ENCODE measurements at regions not wholly inside any gene's neighbourhood (a gene's known extent, or its start where the extent isn't known, plus 50 kb on each side); places are given as distances from the start of the nearest gene placed in this dataset.
"Not testable (repeated sequence)": the region's sequence is repeated elsewhere in the genome, so short reads cannot be mapped to it uniquely, and the experiment has no call there.

DNA sequence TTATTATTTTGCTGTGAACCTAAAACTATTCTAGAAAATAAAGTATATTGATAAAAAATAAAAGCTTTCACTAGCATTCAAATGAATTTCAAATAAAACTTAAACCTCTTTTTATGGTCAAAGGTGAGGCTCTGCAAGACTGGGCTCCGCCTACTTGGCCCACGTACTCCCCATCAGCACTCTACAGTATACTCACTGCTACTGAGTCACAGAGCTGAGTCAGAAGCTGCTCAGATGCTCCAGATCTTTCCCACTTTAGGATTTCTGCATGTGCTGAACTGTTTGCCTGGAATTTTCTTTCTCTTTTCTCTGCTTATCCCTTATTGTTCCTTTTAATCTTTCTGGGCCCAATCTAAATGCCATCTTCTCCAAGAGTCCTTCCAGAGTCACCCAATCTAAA, 331.9 kb upstream of the CCNG1 start:
- H3K27ac ChIP-seq (replicated peaks): no peak overlapping the region
- no peaks in the 10 kb centered on the region for H3K4me1 ChIP-seq
- no peaks in the 10 kb centered on the region for H3K36me3 ChIP-seq
- no peaks in the 10 kb centered on the region for H3K27me3 ChIP-seq (ENCODE audit: low read depth)
- H3K9me3 ChIP-seq (replicated peaks): no peaks in the 10 kb centered on the region
- intact Hi-C loops (cut with micrococcal nuclease): no loop called here
- no peak for DNase-seq
- H3K4me3 ChIP-seq: no peak overlapping the region
- TF ChIP-seq, protein P1, sequence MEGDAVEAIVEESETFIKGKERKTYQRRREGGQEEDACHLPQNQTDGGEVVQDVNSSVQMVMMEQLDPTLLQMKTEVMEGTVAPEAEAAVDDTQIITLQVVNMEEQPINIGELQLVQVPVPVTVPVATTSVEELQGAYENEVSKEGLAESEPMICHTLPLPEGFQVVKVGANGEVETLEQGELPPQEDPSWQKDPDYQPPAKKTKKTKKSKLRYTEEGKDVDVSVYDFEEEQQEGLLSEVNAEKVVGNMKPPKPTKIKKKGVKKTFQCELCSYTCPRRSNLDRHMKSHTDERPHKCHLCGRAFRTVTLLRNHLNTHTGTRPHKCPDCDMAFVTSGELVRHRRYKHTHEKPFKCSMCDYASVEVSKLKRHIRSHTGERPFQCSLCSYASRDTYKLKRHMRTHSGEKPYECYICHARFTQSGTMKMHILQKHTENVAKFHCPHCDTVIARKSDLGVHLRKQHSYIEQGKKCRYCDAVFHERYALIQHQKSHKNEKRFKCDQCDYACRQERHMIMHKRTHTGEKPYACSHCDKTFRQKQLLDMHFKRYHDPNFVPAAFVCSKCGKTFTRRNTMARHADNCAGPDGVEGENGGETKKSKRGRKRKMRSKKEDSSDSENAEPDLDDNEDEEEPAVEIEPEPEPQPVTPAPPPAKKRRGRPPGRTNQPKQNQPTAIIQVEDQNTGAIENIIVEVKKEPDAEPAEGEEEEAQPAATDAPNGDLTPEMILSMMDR (IDR thresholded peaks at IDR 0.05; ENCODE audit: borderline replicate concordance): no peak

DNA sequence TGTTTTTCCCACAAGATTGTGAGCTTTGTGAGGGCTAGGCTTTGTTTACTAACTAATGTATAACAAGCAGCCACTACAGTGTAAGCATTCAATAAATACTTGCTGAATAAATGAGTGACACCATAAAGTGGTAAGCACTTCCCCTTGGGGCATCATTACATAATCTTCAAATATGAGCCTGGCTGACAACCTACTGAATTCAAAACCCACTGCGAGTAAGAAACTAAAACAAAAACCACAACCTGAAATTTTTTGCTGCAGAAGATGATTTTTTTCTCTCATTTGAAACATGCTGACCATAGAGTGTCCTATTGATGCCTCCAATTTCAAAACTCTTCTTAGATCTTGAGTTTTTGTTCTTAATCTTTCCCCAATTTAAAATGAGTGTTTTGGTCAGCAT, 331.3 kb upstream of the CCNG1 start:
- TF ChIP-seq, protein P1 (IDR thresholded peaks at IDR 0.05; ENCODE audit: borderline replicate concordance): no peak
- Histone ChIP-seq H3K9me3 (replicated peaks) (no peaks in the 10 kb centered on the region), H3K4me1 (no peaks in the 10 kb centered on the region), H3K27me3 (ENCODE audit: low read depth) (no peaks in the 10 kb centered on the region), H3K36me3 (no peaks in the 10 kb centered on the region), H3K27ac (replicated peaks) (no peak overlapping the region), H3K4me3 (no peak overlapping the region)
- intact Hi-C loops (cut with micrococcal nuclease): no loop called here
- DNase-seq: no peak

DNA sequence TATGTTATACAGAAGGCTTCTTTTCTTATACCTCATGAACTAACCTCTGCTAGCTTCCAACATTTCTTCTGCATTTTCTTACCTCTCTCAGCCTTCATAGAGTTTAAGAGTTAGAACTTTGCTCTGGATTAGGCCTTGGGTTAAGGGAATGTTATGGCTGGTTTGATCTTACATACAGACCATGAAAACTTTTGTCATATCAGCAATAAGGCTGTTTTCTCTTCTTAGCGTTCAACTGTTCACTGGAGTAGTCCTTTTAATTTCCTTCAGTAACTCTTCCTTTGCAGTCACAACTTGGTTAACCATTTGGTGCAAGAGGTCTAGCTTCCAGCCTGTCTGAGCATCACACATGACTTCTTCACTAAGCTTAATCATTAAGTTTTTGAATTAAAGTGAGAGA, 329.0 kb upstream of the CCNG1 start:
- TF ChIP-seq, protein P1 (IDR thresholded peaks at IDR 0.05; ENCODE audit: borderline replicate concordance): no peak
- Histone ChIP-seq H3K27ac (replicated peaks) (no peak overlapping the region), H3K36me3 (no peaks in the 10 kb centered on the region), H3K27me3 (ENCODE audit: low read depth) (no peaks in the 10 kb centered on the region), H3K9me3 (replicated peaks) (no peaks in the 10 kb centered on the region), H3K4me3 (no peak overlapping the region), H3K4me1 (no peaks in the 10 kb centered on the region)
- DNase-seq: no peak
- intact Hi-C loops (cut with micrococcal nuclease): no loop called here

DNA sequence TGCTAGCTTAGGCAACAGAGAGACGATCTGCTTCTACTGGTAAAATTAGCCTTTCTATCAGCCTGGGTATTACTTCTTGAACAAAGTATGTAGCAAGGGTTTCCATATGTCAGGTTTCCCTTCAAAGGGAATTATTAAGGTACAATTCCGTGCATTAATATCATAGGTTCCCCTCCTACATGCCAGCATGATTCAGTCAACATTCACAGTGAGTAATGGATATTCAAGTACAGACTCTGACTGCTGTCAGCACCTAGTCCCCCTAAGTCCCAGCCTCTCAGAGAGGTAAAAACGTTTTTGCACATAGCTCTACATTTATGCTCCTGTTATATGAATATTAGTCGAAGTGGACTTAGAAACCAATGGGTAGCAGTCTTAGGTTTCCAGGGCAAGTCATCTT, 322.4 kb upstream of the CCNG1 start:
- H3K4me3 ChIP-seq: no peak overlapping the region
- H3K9me3 ChIP-seq (replicated peaks): peaks cover 10% of the 10 kb centered on the region
- H3K27me3 ChIP-seq (ENCODE audit: low read depth): no peaks in the 10 kb centered on the region
- intact Hi-C loops (cut with micrococcal nuclease): no loop called here
- TF ChIP-seq, protein P1 (IDR thresholded peaks at IDR 0.05; ENCODE audit: borderline replicate concordance): no peak
- no peaks in the 10 kb centered on the region for H3K36me3 ChIP-seq
- H3K4me1 ChIP-seq: no peaks in the 10 kb centered on the region
- no peak overlapping the region for H3K27ac ChIP-seq (replicated peaks)
- no peak for DNase-seq

DNA sequence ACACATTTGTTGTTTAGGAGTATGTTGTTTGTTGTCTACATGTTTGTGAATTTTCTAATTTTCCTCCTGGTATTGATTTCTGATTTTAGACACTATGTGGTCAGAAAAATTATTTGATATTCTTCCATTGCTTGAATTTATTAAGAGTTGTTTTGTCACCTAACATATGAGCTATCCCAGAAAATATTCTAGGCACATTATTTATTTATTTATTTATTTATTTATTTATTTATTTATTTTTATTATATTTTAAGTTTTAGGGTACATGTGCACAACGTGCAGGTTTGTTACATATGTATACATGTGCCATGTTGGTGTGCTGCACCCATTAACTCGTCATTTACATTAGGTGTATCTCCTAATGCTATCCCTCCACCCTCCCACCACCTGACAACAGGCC, 320.8 kb upstream of the CCNG1 start:
- H3K36me3 ChIP-seq; H3K4me3 ChIP-seq; DNase-seq; H3K4me1 ChIP-seq; H3K27ac ChIP-seq (replicated peaks); H3K27me3 ChIP-seq (ENCODE audit: low read depth); intact Hi-C loops (cut with micrococcal nuclease): not testable (repeated sequence)
- H3K9me3 ChIP-seq (replicated peaks): peaks cover 10% of the 10 kb centered on the region

DNA sequence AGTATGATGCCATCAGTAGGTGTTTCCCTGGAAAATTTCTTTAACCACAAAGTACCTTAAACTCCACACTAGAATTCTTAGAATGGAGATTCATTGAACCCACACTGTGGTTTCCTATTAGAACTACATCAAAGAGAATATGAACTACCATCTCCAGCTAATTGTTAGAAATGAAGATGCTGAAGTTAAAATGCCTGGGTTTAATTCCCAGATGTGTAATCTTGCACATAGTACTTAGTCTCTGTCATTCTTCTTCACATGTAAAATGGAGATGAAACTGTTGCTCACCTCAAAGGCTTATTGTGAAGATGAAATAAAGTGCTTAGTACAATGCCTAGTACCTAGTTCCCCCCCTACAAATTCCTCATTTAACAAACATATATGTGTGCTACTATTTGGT, 303.3 kb upstream of the CCNG1 start:
- TF ChIP-seq, protein P1 (IDR thresholded peaks at IDR 0.05; ENCODE audit: borderline replicate concordance): no peak
- H3K36me3 ChIP-seq: no peaks in the 10 kb centered on the region
- H3K27me3 ChIP-seq (ENCODE audit: low read depth): no peaks in the 10 kb centered on the region
- no peak overlapping the region for H3K4me3 ChIP-seq
- H3K27ac ChIP-seq (replicated peaks): no peak overlapping the region
- no peaks in the 10 kb centered on the region for H3K9me3 ChIP-seq (replicated peaks)
- no peak for DNase-seq
- intact Hi-C loops (cut with micrococcal nuclease): no loop called here
- H3K4me1 ChIP-seq: no peaks in the 10 kb centered on the region
